ENCODE measurements at regions not wholly inside any gene's neighbourhood (a gene's known extent, or its start where the extent isn't known, plus 50 kb on each side); places are given as distances from the start of the nearest gene placed in this dataset.

DNA sequence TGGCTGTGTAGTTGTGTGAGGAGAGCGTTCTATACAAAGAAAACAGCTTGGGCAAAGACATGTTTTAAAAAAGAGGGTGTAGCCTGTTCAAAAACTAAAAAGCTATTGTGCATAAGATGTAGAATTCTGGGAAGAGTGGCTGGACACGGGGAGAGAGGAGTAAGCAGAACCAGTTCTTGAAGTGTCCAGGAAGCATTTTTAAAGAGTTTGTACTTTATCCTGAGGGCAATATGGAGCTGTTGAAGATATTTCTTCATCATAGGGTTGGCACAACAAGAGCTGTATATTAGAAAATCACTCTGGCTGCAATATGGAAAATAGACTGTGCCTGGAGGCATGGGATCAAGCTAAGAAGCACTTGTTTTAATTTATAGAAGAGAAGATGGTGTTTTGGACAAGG, 458.9 kb upstream of the LMO3 start:
- Mint-ChIP-seq H3K4me1 (no peaks in the 10 kb centered on the region), H3K36me3 (no peaks in the 10 kb centered on the region), H3K9me3 (peaks cover 0 to 26% (median 7%) of the 10 kb centered on the region in 11 donors), H3K27me3 (no peaks in the 10 kb centered on the region), H3K27ac (no peak overlapping the region), H3K4me3 (no peak overlapping the region)
- H3K4me3 ChIP-seq (ENCODE audit: low read length) = no peak overlapping the region
- no peak overlapping the region for H3K27ac ChIP-seq (ENCODE audit: low read depth, low read length)
- no peaks in the 10 kb centered on the region for H3K4me1 ChIP-seq (ENCODE audit: control insufficient read depth in 2 of 2, insufficient read depth in 2 of 2, low read length in 2 of 2)
- H3K36me3 ChIP-seq (ENCODE audit: control insufficient read depth in 2 of 3, insufficient read depth in 3 of 3, low read length in 3 of 3) = no peaks in the 10 kb centered on the region
- ATAC-seq (no peak), DNase-seq (no peak)
- H3K27me3 ChIP-seq (ENCODE audit: control insufficient read depth in 2 of 2, insufficient read depth in 2 of 2, low read length in 2 of 2) = no peaks in the 10 kb centered on the region
- ChIA-PET CTCF (no interaction called here), POLR2A (no interaction called here)
- intact Hi-C loops (cut with micrococcal nuclease) = no loop called here
- no peaks in the 10 kb centered on the region for H3K9me3 ChIP-seq (ENCODE audit: control insufficient read depth in 2 of 3, low read length in 3 of 3)

DNA sequence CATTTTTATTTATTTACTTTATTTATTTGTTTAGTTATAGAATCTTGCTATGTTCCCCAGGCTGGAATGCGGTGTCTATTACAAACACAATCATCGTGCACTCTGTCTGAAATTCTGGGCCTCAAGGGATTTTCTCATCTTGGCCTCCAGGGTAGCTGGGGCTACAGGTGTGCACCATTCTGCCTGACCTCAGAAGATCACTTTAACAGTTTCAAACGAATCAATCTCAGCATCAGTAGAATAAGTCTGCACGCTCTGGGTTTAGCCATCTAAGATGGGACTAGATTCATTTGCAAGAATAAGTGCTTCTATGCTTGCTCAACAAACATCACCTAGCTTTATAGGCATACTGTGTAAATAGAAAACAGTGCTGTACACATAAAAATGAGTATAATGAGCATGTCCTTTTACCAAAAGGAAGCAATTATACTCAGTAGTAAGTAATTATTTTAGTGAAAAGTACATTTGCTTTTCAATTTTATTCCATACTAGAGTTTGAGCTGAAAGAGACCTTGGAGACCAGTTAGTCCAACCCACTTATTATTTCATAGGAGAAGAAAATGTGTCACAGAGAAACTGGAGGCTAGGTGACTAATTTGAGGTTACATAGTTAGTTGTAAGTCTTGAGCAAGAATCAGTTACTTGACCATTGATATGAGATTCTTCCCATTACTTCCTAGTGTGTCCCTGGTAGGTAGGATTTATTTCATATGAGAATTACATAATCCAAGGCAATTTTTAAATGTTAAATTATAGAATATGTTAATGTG, 456.5 kb upstream of the LMO3 start:
- intact Hi-C loops (cut with micrococcal nuclease) = no loop called here
- ATAC-seq (no peak), DNase-seq (no peak)
- no peak overlapping the region for H3K4me3 Mint-ChIP-seq
- no peak overlapping the region for H3K4me3 ChIP-seq (ENCODE audit: low read length)
- H3K27me3 Mint-ChIP-seq = no peaks in the 10 kb centered on the region
- CTCF ChIA-PET = no interaction called here
- no peaks in the 10 kb centered on the region for H3K9me3 ChIP-seq (ENCODE audit: control insufficient read depth in 2 of 3, low read length in 3 of 3)
- no peaks in the 10 kb centered on the region for H3K4me1 Mint-ChIP-seq
- peaks cover 0 to 31% (median 8%) of the 10 kb centered on the region in 11 donors for H3K9me3 Mint-ChIP-seq
- H3K27ac ChIP-seq (ENCODE audit: low read depth, low read length) = no peak overlapping the region
- H3K36me3 ChIP-seq (ENCODE audit: control insufficient read depth in 2 of 3, insufficient read depth in 3 of 3, low read length in 3 of 3) = no peaks in the 10 kb centered on the region
- no peaks in the 10 kb centered on the region for H3K36me3 Mint-ChIP-seq
- H3K27ac Mint-ChIP-seq = no peak overlapping the region
- H3K27me3 ChIP-seq (ENCODE audit: control insufficient read depth in 2 of 2, insufficient read depth in 2 of 2, low read length in 2 of 2) = no peaks in the 10 kb centered on the region
- POLR2A ChIA-PET = no interaction called here
- no peaks in the 10 kb centered on the region for H3K4me1 ChIP-seq (ENCODE audit: control insufficient read depth in 2 of 2, insufficient read depth in 2 of 2, low read length in 2 of 2)

DNA sequence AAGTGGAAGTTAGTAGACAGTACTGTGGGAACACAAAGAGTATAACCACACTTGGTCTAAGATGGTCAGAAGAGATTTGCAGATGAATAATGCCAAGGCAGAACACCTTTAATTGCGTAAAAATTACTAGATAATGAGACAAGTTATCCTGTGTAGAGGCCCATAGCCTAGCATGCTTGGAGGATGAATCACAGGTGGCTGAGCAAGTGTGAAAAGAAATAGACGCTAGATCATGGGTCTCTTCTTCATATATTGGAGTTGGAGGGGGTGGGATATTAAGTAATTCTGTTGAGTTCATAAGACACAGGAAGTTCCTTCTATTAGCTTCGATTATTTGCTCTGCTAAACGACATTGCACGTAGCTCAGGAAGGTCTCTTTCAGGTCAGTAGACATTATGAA, 454.3 kb upstream of the LMO3 start:
- H3K4me1 ChIP-seq (ENCODE audit: control insufficient read depth in 2 of 2, insufficient read depth in 2 of 2, low read length in 2 of 2) = no peaks in the 10 kb centered on the region
- ATAC-seq = no peak
- no peak for DNase-seq
- Mint-ChIP-seq H3K27me3 (no peaks in the 10 kb centered on the region), H3K4me3 (no peak overlapping the region), H3K9me3 (peaks cover 0 to 23% (median 7%) of the 10 kb centered on the region in 11 donors), H3K36me3 (no peaks in the 10 kb centered on the region), H3K4me1 (no peaks in the 10 kb centered on the region), H3K27ac (no peak overlapping the region)
- no peaks in the 10 kb centered on the region for H3K9me3 ChIP-seq (ENCODE audit: control insufficient read depth in 2 of 3, low read length in 3 of 3)
- CTCF ChIA-PET = no interaction called here
- no peaks in the 10 kb centered on the region for H3K36me3 ChIP-seq (ENCODE audit: control insufficient read depth in 2 of 3, insufficient read depth in 3 of 3, low read length in 3 of 3)
- no peaks in the 10 kb centered on the region for H3K27me3 ChIP-seq (ENCODE audit: control insufficient read depth in 2 of 2, insufficient read depth in 2 of 2, low read length in 2 of 2)
- POLR2A ChIA-PET = no interaction called here
- no peak overlapping the region for H3K27ac ChIP-seq (ENCODE audit: low read depth, low read length)
- intact Hi-C loops (cut with micrococcal nuclease) = no loop called here
- no peak overlapping the region for H3K4me3 ChIP-seq (ENCODE audit: low read length)

DNA sequence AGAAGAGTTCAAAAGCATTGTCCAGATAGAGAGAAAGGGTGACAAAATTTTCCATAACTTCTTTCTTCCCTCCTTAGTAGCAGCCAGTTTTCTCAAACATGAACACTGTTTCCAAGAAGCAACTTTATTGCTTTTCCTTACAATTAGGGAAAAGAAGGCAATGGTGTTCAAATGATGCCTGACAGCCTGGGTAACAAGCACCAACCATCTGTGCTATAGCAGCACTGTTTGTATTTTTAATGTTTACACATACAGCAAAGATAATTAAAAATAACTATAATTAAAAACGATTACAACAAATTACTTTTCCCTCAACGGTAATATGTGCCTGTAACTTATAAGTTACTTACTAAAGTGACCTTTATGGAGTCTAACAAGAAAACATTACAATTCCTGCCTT, 450.6 kb upstream of the LMO3 start:
- H3K4me3 Mint-ChIP-seq = no peak overlapping the region
- CTCF ChIA-PET = no interaction called here
- peaks cover 0 to 24% (median 5%) of the 10 kb centered on the region in 11 donors for H3K9me3 Mint-ChIP-seq
- H3K27me3 ChIP-seq (ENCODE audit: control insufficient read depth in 2 of 2, insufficient read depth in 2 of 2, low read length in 2 of 2) = no peaks in the 10 kb centered on the region
- no peaks in the 10 kb centered on the region for H3K27me3 Mint-ChIP-seq
- intact Hi-C loops (cut with micrococcal nuclease) = no loop called here
- no peaks in the 10 kb centered on the region for H3K36me3 Mint-ChIP-seq
- no peaks in the 10 kb centered on the region for H3K4me1 Mint-ChIP-seq
- no peak overlapping the region for H3K27ac ChIP-seq (ENCODE audit: low read depth, low read length)
- no peaks in the 10 kb centered on the region for H3K9me3 ChIP-seq (ENCODE audit: control insufficient read depth in 2 of 3, low read length in 3 of 3)
- H3K27ac Mint-ChIP-seq = no peak overlapping the region
- ATAC-seq = no peak
- H3K4me3 ChIP-seq (ENCODE audit: low read length) = no peak overlapping the region
- DNase-seq = no peak
- POLR2A ChIA-PET = no interaction called here
- H3K4me1 ChIP-seq (ENCODE audit: control insufficient read depth in 2 of 2, insufficient read depth in 2 of 2, low read length in 2 of 2) = no peaks in the 10 kb centered on the region
- no peaks in the 10 kb centered on the region for H3K36me3 ChIP-seq (ENCODE audit: control insufficient read depth in 2 of 3, insufficient read depth in 3 of 3, low read length in 3 of 3)

DNA sequence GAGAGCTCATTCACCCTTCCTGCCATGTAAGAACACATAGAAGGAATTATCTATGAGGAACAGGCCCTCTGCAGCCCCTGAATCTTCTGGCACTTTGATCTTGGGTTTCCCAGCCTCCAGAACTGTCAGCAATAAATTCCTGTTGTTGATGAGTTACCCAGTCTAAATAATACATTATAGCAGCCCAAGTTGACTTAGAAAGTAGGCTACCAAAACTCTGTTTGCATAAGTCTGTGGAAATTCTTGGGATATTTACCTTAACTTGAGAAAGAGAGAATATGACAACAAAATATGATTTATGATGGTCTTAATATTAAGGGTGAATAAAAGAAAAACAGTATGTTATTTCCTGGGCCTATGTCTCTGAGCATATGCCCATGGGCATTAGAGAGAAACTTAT, 433.0 kb upstream of the LMO3 start:
- Mint-ChIP-seq H3K4me3 (no peak overlapping the region), H3K4me1 (no peaks in the 10 kb centered on the region), H3K27me3 (no peaks in the 10 kb centered on the region), H3K27ac (no peak overlapping the region), H3K9me3 (peaks cover 0 to 14% (median 5%) of the 10 kb centered on the region in 11 donors), H3K36me3 (no peaks in the 10 kb centered on the region)
- no peak for DNase-seq
- ChIA-PET CTCF (no interaction called here), POLR2A (no interaction called here)
- Histone ChIP-seq H3K36me3 (ENCODE audit: control insufficient read depth in 2 of 3, insufficient read depth in 3 of 3, low read length in 3 of 3) (no peaks in the 10 kb centered on the region), H3K4me3 (ENCODE audit: low read length) (no peak overlapping the region), H3K27me3 (ENCODE audit: control insufficient read depth in 2 of 2, insufficient read depth in 2 of 2, low read length in 2 of 2) (no peaks in the 10 kb centered on the region), H3K9me3 (ENCODE audit: control insufficient read depth in 2 of 3, low read length in 3 of 3) (no peaks in the 10 kb centered on the region), H3K4me1 (ENCODE audit: control insufficient read depth in 2 of 2, insufficient read depth in 2 of 2, low read length in 2 of 2) (no peaks in the 10 kb centered on the region), H3K27ac (ENCODE audit: low read depth, low read length) (no peak overlapping the region)
- no peak for ATAC-seq
- intact Hi-C loops (cut with micrococcal nuclease) = no loop called here

DNA sequence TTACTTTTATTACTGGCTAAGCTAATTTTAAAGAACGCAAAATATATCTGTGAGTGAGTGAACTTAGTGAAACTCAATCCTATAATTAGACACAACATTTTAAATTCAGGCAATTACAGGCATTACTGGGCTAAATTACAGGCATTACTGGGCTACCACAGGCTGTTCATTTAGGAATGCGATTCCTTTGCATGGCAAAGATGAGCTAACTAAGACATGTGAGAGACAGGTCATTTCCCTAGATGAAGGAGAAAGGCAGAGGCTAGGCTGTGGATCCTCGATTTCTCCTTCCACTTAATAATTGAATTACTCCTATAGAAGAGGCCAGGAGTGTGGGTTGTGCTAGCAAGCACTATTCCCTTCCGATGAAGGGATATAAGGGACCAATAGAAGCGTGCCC, 429.4 kb upstream of the LMO3 start:
- Histone ChIP-seq H3K27ac (ENCODE audit: low read depth, low read length) (no peak overlapping the region), H3K27me3 (ENCODE audit: control insufficient read depth in 2 of 2, insufficient read depth in 2 of 2, low read length in 2 of 2) (no peaks in the 10 kb centered on the region), H3K4me1 (ENCODE audit: control insufficient read depth in 2 of 2, insufficient read depth in 2 of 2, low read length in 2 of 2) (no peaks in the 10 kb centered on the region), H3K4me3 (ENCODE audit: low read length) (no peak overlapping the region), H3K9me3 (ENCODE audit: control insufficient read depth in 2 of 3, low read length in 3 of 3) (no peaks in the 10 kb centered on the region), H3K36me3 (ENCODE audit: control insufficient read depth in 2 of 3, insufficient read depth in 3 of 3, low read length in 3 of 3) (no peaks in the 10 kb centered on the region)
- H3K4me3 Mint-ChIP-seq = no peak overlapping the region
- POLR2A ChIA-PET = no interaction called here
- no peak for ATAC-seq
- no peak for DNase-seq
- intact Hi-C loops (cut with micrococcal nuclease) = no loop called here
- no peaks in the 10 kb centered on the region for H3K4me1 Mint-ChIP-seq
- CTCF ChIA-PET = no interaction called here
- H3K9me3 Mint-ChIP-seq = peaks cover 0 to 12% (median 2%) of the 10 kb centered on the region in 11 donors
- H3K36me3 Mint-ChIP-seq = no peaks in the 10 kb centered on the region
- no peak overlapping the region for H3K27ac Mint-ChIP-seq
- no peaks in the 10 kb centered on the region for H3K27me3 Mint-ChIP-seq

DNA sequence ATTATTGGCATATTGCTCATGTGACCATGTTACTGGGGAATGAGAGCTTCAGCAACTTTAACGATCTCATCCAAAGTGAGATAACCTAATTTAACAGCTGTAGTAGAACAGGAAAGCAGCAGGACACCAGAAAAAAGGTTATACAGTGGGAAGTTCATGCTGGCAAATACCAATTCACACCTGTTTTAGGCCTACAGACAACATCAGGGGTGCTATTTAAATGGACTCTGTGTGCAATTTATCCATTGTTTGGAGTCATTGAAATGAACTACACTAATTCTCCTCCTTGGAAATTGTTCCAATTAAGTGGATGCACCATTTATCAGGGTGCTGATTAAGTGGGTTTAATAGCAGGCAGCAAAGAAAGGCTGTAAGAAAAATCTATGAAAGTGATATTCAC, 424.4 kb upstream of the LMO3 start:
- ChIA-PET POLR2A (no interaction called here), CTCF (no interaction called here)
- H3K27ac ChIP-seq (ENCODE audit: low read depth, low read length) = no peak overlapping the region

More for the DNA sequence above, 424.4 kb upstream of the LMO3 start:
- Histone ChIP-seq H3K9me3 (ENCODE audit: control insufficient read depth in 2 of 3, low read length in 3 of 3) (peaks cover 0 to 4% (median 0%) of the 10 kb centered on the region in 3 experiments), H3K27me3 (ENCODE audit: control insufficient read depth in 2 of 2, insufficient read depth in 2 of 2, low read length in 2 of 2) (no peaks in the 10 kb centered on the region), H3K4me1 (ENCODE audit: control insufficient read depth in 2 of 2, insufficient read depth in 2 of 2, low read length in 2 of 2) (no peaks in the 10 kb centered on the region), H3K36me3 (ENCODE audit: control insufficient read depth in 2 of 3, insufficient read depth in 3 of 3, low read length in 3 of 3) (no peaks in the 10 kb centered on the region), H3K4me3 (ENCODE audit: low read length) (no peak overlapping the region)
- Mint-ChIP-seq H3K4me3 (no peak overlapping the region), H3K27me3 (no peaks in the 10 kb centered on the region), H3K27ac (no peak overlapping the region), H3K36me3 (no peaks in the 10 kb centered on the region), H3K9me3 (peaks cover 0 to 20% (median 8%) of the 10 kb centered on the region in 11 donors), H3K4me1 (no peaks in the 10 kb centered on the region)
- DNase-seq (no peak), ATAC-seq (no peak)
- intact Hi-C loops (cut with micrococcal nuclease) = no loop called here
